GM23248 (cell line): ENCODE measurements at regions not wholly inside any gene's neighbourhood (a gene's known extent, or its start where the extent isn't known, plus 50 kb on each side); places are given as distances from the start of the nearest gene placed in this dataset.

ENCODE experiments used
- EZH2 ChIP-seq: fragments of 200-600 bp; sonication (generic); IDR thresholded peaks from 2 replicates; pipeline ENCODE4 v1.6.1; 2018; ENCODE audit warnings: antibody characterized with exemption, mild to moderate bottlenecking; ENCODE audit not compliant: insufficient read depth, poor library complexity, severe bottlenecking
- EZH2phosphoT487 ChIP-seq: fragments of 200-600 bp; sonication (generic); IDR thresholded peaks from 2 replicates; pipeline ENCODE4 v1.6.1; 2018; ENCODE audit warnings: antibody characterized with exemption, moderate library complexity, mild to moderate bottlenecking, low read depth; ENCODE audit not compliant: insufficient read depth

DNA sequence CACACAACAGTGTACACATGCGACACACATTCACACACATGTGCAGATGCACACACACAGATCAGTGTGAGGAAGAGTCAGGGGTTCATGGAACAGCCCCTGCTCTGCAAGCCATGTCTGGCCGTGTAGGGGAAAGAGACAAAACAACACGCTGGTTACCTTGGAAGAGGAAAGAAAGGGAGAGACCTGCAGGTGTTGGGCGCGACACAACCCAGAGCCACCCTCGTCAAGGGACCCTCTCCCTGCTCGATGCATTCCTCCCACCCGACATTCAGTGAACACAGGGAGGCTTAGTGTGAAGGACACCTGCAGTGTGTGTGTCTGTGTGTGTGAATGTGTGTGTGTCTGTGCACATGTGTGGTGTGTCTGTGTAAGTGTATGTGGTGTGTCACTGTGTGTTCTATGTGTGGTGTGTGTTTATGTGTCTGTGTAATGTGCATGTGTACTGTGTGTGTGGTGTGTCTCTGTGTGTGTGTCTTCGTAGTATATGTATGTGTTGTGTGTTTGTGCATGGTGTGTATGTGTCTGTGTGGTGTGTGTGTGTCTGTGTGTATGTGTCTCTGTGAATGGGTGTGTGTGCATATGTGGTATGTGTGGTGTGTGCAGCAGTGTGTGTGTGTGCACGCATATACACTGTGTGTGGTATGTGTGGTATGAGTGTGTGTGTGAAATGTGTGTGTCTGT, 69.5 kb upstream of the PITRM1 start:
- TF ChIP-seq EZH2phosphoT487 (no peak), EZH2 (no peak)
